Astrocyte (in vitro differentiated cells and primary cell): ENCODE measurements at regions not wholly inside any gene's neighbourhood (a gene's known extent, or its start where the extent isn't known, plus 50 kb on each side); places are given as distances from the start of the nearest gene placed in this dataset.

ENCODE experiments used
- CTCF ChIP-seq: IDR thresholded peaks from 2 replicates; pipeline ENCODE4 v1.5.1; 2011; ENCODE audit warnings: low read depth, mild to moderate bottlenecking, inconsistent platforms, low read length, moderate library complexity; ENCODE audit not compliant: insufficient read depth
- EZH2 ChIP-seq: IDR thresholded peaks from 2 replicates; pipeline ENCODE4 v1.6.1; 2012; ENCODE audit warnings: mild to moderate bottlenecking, low read length, inconsistent platforms; ENCODE audit not compliant: insufficient read depth

DNA sequence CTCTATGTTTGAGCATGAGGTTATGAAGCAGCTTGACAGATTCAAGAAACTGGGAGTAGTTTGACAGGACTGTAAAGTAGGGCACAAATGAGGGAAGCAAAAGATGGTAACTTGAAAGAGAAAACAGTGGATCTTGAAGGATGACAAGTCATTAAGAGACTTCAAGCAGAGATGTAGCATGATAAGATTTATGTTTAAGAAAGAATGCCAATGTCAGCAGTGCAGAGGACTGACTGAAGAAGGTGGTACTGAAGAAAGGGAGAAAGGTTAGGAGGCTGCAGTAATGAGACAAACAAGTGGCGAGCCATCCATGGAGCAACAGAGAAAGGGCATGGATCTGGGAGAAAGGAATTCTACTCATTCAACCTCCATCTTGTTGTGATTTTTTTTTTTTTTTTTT is 120.2 kb upstream of the RAP1B start:
- TF ChIP-seq CTCF: no peak
- TF ChIP-seq EZH2: no peak
